ENCODE measurements at regions not wholly inside any gene's neighbourhood (a gene's known extent, or its start where the extent isn't known, plus 50 kb on each side); places are given as distances from the start of the nearest gene placed in this dataset.

- TF ChIP-seq POLR2A (IDR thresholded peaks at IDR 0.05) (no peak), CTCF (IDR thresholded peaks at IDR 0.05) (no peak)
- Histone ChIP-seq H3K4me1 (no peaks in the 10 kb centered on the region), H3K36me3 (replicated peaks in 1 of 2; ENCODE audit: insufficient read depth in 1 of 2, low read depth in 2 of 2) (no peaks in the 10 kb centered on the region), H3K9me3 (no peaks in the 10 kb centered on the region), H3K27ac (no peak overlapping the region), H3K4me3 (no peak overlapping the region), H3K27me3 (no peaks in the 10 kb centered on the region)
- DNase-seq (no peak), ATAC-seq (no peak)
- intact Hi-C loops (cut with DNase I): no loop called here
- 30 to 83% methylated on average over 2 of the region's 2 CpGs for WGBS, 2 donors
These were observed 174.3 kb downstream of the TAF11L14 start for GRCh38 chr5:17808566-17808965.

- intact Hi-C loops (cut with DNase I): no loop called here
- TF ChIP-seq CTCF (IDR thresholded peaks at IDR 0.05): no peak
- no peak for TF ChIP-seq POLR2A (IDR thresholded peaks at IDR 0.05)
- no peak for ATAC-seq
These were observed 176.5 kb downstream of the TAF11L14 start for GRCh38 chr5:17810734-17811133.

GRCh38 chr5:17813214-17813613 is 179.0 kb downstream of the TAF11L14 start:
- intact Hi-C loops (cut with DNase I): no loop called here
- H3K36me3 ChIP-seq (replicated peaks in 1 of 2; ENCODE audit: insufficient read depth in 1 of 2, low read depth in 2 of 2): no peaks in the 10 kb centered on the region
- H3K27ac ChIP-seq: no peak overlapping the region
- ATAC-seq (no peak), DNase-seq (no peak)
- no peaks in the 10 kb centered on the region for H3K4me1 ChIP-seq
- TF ChIP-seq CTCF (IDR thresholded peaks at IDR 0.05) (no peak), POLR2A (IDR thresholded peaks at IDR 0.05) (no peak)
- WGBS, 2 donors: 72 to 75% methylated on average over 5 of the region's 5 CpGs
- no peak overlapping the region for H3K4me3 ChIP-seq
- H3K9me3 ChIP-seq: no peaks in the 10 kb centered on the region
- no peaks in the 10 kb centered on the region for H3K27me3 ChIP-seq

More at GRCh38 chr5:17810734-17811133, 176.5 kb downstream of the TAF11L14 start:
- H3K4me1 ChIP-seq: no peaks in the 10 kb centered on the region
- H3K9me3 ChIP-seq: no peaks in the 10 kb centered on the region
- no peak overlapping the region for H3K4me3 ChIP-seq
- no peak overlapping the region for H3K27ac ChIP-seq
- 60 to 74% methylated on average over 1 of the region's 1 CpG for WGBS, 2 donors
- H3K27me3 ChIP-seq: no peaks in the 10 kb centered on the region
- DNase-seq: no peak
- H3K36me3 ChIP-seq (replicated peaks in 1 of 2; ENCODE audit: insufficient read depth in 1 of 2, low read depth in 2 of 2): no peaks in the 10 kb centered on the region

- ATAC-seq (no peak), DNase-seq (no peak)
- TF ChIP-seq POLR2A (IDR thresholded peaks at IDR 0.05) (no peak), CTCF (IDR thresholded peaks at IDR 0.05) (no peak)
- WGBS, 2 donors: 54 to 63% methylated on average over 1 of the region's 1 CpG
- Histone ChIP-seq H3K27me3 (no peaks in the 10 kb centered on the region), H3K27ac (no peak overlapping the region), H3K4me1 (no peaks in the 10 kb centered on the region), H3K36me3 (replicated peaks in 1 of 2; ENCODE audit: insufficient read depth in 1 of 2, low read depth in 2 of 2) (no peaks in the 10 kb centered on the region), H3K4me3 (no peak overlapping the region), H3K9me3 (no peaks in the 10 kb centered on the region)
- intact Hi-C loops (cut with DNase I): no loop called here
These were observed 182.2 kb downstream of the TAF11L14 start for GRCh38 chr5:17816505-17816904.

- TF ChIP-seq POLR2A (IDR thresholded peaks at IDR 0.05) (no peak), CTCF (IDR thresholded peaks at IDR 0.05) (no peak)
- WGBS, 2 donors: 46 to 51% methylated on average over 2 of the region's 2 CpGs
These were observed 182.7 kb downstream of the TAF11L14 start for GRCh38 chr5:17816944-17817343.

More at GRCh38 chr5:17816944-17817343, 182.7 kb downstream of the TAF11L14 start:
- Histone ChIP-seq H3K9me3 (no peaks in the 10 kb centered on the region), H3K27me3 (no peaks in the 10 kb centered on the region), H3K36me3 (replicated peaks in 1 of 2; ENCODE audit: insufficient read depth in 1 of 2, low read depth in 2 of 2) (no peaks in the 10 kb centered on the region), H3K4me1 (no peaks in the 10 kb centered on the region), H3K4me3 (no peak overlapping the region), H3K27ac (no peak overlapping the region)
- intact Hi-C loops (cut with DNase I): no loop called here
- ATAC-seq (no peak), DNase-seq (no peak)

Data from body of pancreas (tissue), 4 donors.